HPDE6-E6E7 (cell line): ENCODE measurements at regions not wholly inside any gene's neighbourhood (a gene's known extent, or its start where the extent isn't known, plus 50 kb on each side); places are given as distances from the start of the nearest gene placed in this dataset.
"Not testable (repeated sequence)": the region's sequence is repeated elsewhere in the genome, so short reads cannot be mapped to it uniquely, and the experiment has no call there.

Experiments used
- DNase-seq: peaks from one replicate; pipeline ENCODE4 v3.0.0; 2011; ENCODE audit warnings: missing footprints; ENCODE audit errors: extremely low spot score

GRCh38 chr17:71423871-71424546 is 696.8 kb upstream of the SOX9 start:
- DNase-seq, result peak; percentile 79

GRCh38 chr17:71427801-71428200 is 693.0 kb upstream of the SOX9 start:
- DNase-seq, result no peak

GRCh38 chr17:71428897-71429296 is 691.9 kb upstream of the SOX9 start:
- no peak for DNase-seq

- no peak for DNase-seq
Observed at GRCh38 chr17:71430281-71430680, 690.5 kb upstream of the SOX9 start.

GRCh38 chr17:71431146-71431545 is 689.7 kb upstream of the SOX9 start:
- DNase-seq, result no peak

- no peak for DNase-seq
Observed at GRCh38 chr17:71432378-71433315, 688.2 kb upstream of the SOX9 start.

GRCh38 chr17:71434716-71435115 is 686.1 kb upstream of the SOX9 start:
- no peak for DNase-seq

- DNase-seq, result no peak
Observed at GRCh38 chr17:71436479-71436878, 684.3 kb upstream of the SOX9 start.

- DNase-seq, result no peak
Observed at GRCh38 chr17:71437166-71437565, 683.7 kb upstream of the SOX9 start.

GRCh38 chr17:71438631-71439146 is 682.1 kb upstream of the SOX9 start:
- DNase-seq, result peak; percentile 82

- no peak for DNase-seq
Observed at GRCh38 chr17:71440513-71440912, 680.3 kb upstream of the SOX9 start.

GRCh38 chr17:71441098-71441497 is 679.7 kb upstream of the SOX9 start:
- peak; percentile 38 for DNase-seq

GRCh38 chr17:71444078-71444477 is 676.7 kb upstream of the SOX9 start:
- no peak for DNase-seq

GRCh38 chr17:71446645-71447437 is 674.0 kb upstream of the SOX9 start:
- DNase-seq, result no peak

- DNase-seq, result no peak
Observed at GRCh38 chr17:71447644-71448043, 673.2 kb upstream of the SOX9 start.

GRCh38 chr17:71450657-71451056 is 670.2 kb upstream of the SOX9 start:
- DNase-seq, result not testable (repeated sequence)

- DNase-seq, result no peak
Observed at GRCh38 chr17:71453876-71454422, 666.9 kb upstream of the SOX9 start.

GRCh38 chr17:71455219-71455618 is 665.6 kb upstream of the SOX9 start:
- DNase-seq, result no peak

- peak; percentile 56 for DNase-seq
Observed at GRCh38 chr17:71458322-71458721, 662.5 kb upstream of the SOX9 start.

- no peak for DNase-seq
Observed at GRCh38 chr17:71460943-71461342, 659.9 kb upstream of the SOX9 start.

- no peak for DNase-seq
Observed at GRCh38 chr17:71461498-71462169, 659.2 kb upstream of the SOX9 start.
